ENCODE measurements at regions not wholly inside any gene's neighbourhood (a gene's known extent, or its start where the extent isn't known, plus 50 kb on each side); places are given as distances from the start of the nearest gene placed in this dataset.

DNA sequence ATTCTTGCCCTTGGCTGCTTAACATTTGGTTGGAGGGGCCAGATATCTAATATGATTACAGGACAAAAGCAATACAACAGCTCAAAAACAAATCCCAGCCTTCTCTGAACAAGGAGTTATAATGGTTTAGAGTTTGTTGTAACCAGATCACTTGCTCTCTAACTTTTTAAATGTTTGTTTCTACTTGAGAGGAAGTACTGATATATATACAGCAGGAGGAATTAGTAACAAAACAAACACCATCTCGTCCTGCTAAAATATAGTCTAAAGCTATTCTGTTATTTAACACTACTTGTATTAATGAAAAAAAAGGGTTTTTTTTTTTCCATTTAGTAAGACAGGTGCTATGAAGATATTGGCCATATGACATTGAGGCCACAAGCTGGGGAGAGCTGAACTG, 60.9 kb upstream of the TMEM17 start:
- TF ChIP-seq EZH2 (optimal IDR thresholded peaks at IDR 0.05; ENCODE audit: low read depth, low read length) (no peak), EZH2phosphoT487 (IDR thresholded peaks at IDR 0.05; ENCODE audit: low read length) (no peak)
- TF ChIP-seq, protein P1, sequence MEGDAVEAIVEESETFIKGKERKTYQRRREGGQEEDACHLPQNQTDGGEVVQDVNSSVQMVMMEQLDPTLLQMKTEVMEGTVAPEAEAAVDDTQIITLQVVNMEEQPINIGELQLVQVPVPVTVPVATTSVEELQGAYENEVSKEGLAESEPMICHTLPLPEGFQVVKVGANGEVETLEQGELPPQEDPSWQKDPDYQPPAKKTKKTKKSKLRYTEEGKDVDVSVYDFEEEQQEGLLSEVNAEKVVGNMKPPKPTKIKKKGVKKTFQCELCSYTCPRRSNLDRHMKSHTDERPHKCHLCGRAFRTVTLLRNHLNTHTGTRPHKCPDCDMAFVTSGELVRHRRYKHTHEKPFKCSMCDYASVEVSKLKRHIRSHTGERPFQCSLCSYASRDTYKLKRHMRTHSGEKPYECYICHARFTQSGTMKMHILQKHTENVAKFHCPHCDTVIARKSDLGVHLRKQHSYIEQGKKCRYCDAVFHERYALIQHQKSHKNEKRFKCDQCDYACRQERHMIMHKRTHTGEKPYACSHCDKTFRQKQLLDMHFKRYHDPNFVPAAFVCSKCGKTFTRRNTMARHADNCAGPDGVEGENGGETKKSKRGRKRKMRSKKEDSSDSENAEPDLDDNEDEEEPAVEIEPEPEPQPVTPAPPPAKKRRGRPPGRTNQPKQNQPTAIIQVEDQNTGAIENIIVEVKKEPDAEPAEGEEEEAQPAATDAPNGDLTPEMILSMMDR (IDR thresholded peaks at IDR 0.05; ENCODE audit: low read length), result no peak

All from MM.1S (cell line).